ENCODE measurements at regions not wholly inside any gene's neighbourhood (a gene's known extent, or its start where the extent isn't known, plus 50 kb on each side); places are given as distances from the start of the nearest gene placed in this dataset.

DNA sequence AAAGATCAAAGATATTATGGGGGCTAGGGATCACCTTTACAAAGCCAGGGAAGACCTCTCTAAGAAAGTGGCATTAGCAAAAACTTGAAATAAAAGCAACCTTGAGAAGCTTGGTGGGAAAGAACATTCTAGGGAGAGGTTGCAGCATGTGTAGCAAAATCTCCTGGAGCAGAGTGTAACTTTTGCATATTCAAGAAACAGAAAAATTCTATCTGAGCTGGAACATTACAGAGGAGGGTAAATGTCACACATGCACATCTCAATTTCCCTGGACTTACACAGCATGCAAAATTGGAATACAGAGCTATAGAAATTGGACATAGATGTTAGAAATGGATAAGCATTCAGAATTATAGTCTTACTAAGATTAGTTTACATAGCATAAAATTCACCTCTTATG, 510.0 kb downstream of the CETN3 start:
- no peak for TF ChIP-seq PPARA (CRISPR knock-in tag; IDR thresholded peaks at IDR 0.05; ENCODE audit: borderline replicate concordance)
- TF ChIP-seq ZNF565 (CRISPR knock-in tag; conservative IDR thresholded peaks at IDR 0.05; ENCODE audit: low read depth), result no peak

DNA sequence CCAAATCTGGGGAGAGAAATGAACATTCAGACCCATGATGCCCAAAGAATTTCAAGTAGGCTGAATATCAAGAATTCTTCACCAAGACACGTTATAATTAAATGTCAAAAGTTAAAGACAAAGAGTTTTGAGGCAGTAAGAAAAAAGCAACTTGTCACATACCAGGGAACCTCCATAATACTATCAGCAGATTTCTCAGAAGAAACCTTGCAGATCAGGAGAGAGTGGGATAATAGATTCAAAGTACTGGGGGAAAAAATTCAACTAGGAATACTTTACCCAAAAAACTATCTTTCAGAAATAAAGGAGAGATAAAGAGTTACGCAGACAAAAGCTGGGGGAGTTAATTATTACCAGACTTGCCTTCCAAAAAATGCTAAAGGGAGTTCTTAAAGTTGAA, 516.0 kb downstream of the CETN3 start:
- no peak for ATAC-seq
- no peak for TF ChIP-seq OSR1 (CRISPR knock-in tag; IDR thresholded peaks at IDR 0.05)
- TF ChIP-seq ZFP30 (CRISPR knock-in tag; IDR thresholded peaks at IDR 0.05), result no peak
- TF ChIP-seq, protein P1, sequence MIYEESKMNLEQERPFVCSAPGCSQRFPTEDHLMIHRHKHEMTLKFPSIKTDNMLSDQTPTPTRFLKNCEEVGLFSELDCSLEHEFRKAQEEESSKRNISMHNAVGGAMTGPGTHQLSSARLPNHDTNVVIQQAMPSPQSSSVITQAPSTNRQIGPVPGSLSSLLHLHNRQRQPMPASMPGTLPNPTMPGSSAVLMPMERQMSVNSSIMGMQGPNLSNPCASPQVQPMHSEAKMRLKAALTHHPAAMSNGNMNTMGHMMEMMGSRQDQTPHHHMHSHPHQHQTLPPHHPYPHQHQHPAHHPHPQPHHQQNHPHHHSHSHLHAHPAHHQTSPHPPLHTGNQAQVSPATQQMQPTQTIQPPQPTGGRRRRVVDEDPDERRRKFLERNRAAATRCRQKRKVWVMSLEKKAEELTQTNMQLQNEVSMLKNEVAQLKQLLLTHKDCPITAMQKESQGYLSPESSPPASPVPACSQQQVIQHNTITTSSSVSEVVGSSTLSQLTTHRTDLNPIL (CRISPR knock-in tag; IDR thresholded peaks at IDR 0.05; ENCODE audit: low read depth), result no peak
- TF ChIP-seq RARB (CRISPR knock-in tag; IDR thresholded peaks at IDR 0.05), result no peak
- no peak for TF ChIP-seq ESRRG (CRISPR knock-in tag; IDR thresholded peaks at IDR 0.05)
- TF ChIP-seq, protein P2, sequence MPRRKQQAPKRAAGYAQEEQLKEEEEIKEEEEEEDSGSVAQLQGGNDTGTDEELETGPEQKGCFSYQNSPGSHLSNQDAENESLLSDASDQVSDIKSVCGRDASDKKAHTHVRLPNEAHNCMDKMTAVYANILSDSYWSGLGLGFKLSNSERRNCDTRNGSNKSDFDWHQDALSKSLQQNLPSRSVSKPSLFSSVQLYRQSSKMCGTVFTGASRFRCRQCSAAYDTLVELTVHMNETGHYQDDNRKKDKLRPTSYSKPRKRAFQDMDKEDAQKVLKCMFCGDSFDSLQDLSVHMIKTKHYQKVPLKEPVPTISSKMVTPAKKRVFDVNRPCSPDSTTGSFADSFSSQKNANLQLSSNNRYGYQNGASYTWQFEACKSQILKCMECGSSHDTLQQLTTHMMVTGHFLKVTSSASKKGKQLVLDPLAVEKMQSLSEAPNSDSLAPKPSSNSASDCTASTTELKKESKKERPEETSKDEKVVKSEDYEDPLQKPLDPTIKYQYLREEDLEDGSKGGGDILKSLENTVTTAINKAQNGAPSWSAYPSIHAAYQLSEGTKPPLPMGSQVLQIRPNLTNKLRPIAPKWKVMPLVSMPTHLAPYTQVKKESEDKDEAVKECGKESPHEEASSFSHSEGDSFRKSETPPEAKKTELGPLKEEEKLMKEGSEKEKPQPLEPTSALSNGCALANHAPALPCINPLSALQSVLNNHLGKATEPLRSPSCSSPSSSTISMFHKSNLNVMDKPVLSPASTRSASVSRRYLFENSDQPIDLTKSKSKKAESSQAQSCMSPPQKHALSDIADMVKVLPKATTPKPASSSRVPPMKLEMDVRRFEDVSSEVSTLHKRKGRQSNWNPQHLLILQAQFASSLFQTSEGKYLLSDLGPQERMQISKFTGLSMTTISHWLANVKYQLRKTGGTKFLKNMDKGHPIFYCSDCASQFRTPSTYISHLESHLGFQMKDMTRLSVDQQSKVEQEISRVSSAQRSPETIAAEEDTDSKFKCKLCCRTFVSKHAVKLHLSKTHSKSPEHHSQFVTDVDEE (CRISPR knock-in tag; IDR thresholded peaks at IDR 0.05), result no peak

More for the DNA sequence above, 510.0 kb downstream of the CETN3 start:
- ATAC-seq, result no peak

DNA sequence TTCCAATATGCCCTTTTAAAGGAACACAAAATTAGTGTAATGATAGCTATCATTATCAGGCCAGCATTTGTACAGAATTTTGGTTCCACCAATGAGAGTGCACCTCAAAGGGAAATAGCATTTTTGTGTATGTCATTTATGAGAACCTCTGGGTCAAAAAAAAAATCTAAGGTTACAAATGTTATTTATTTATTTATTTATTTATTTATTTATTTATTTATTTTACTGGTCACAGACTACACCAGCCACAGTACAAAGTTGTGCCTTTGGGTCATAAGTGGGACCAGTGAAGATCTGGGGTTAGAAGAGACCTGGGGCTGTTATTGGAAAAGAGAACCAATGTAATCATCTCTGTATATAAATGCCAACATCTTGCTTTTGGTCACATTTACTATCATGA, 523.9 kb downstream of the CETN3 start:
- TF ChIP-seq ARNTL (CRISPR knock-in tag; IDR thresholded peaks at IDR 0.05; ENCODE audit: borderline replicate concordance, low read depth), result no peak
- TF ChIP-seq ZFP3 (CRISPR knock-in tag; IDR thresholded peaks at IDR 0.05), result no peak
- TF ChIP-seq, protein P3, sequence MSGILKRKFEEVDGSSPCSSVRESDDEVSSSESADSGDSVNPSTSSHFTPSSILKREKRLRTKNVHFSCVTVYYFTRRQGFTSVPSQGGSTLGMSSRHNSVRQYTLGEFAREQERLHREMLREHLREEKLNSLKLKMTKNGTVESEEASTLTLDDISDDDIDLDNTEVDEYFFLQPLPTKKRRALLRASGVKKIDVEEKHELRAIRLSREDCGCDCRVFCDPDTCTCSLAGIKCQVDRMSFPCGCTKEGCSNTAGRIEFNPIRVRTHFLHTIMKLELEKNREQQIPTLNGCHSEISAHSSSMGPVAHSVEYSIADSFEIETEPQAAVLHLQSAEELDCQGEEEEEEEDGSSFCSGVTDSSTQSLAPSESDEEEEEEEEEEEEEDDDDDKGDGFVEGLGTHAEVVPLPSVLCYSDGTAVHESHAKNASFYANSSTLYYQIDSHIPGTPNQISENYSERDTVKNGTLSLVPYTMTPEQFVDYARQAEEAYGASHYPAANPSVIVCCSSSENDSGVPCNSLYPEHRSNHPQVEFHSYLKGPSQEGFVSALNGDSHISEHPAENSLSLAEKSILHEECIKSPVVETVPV (CRISPR knock-in tag; IDR thresholded peaks at IDR 0.05), result no peak
- TF ChIP-seq SNAI2 (CRISPR knock-in tag; IDR thresholded peaks at IDR 0.05), result no peak
- TF ChIP-seq OSR1 (CRISPR knock-in tag; IDR thresholded peaks at IDR 0.05), result no peak
- TF ChIP-seq ZNF8 (CRISPR knock-in tag; IDR thresholded peaks at IDR 0.05), result no peak
- TF ChIP-seq TOX (CRISPR knock-in tag; IDR thresholded peaks at IDR 0.05; ENCODE audit: borderline replicate concordance), result no peak
- TF ChIP-seq RARB (CRISPR knock-in tag; IDR thresholded peaks at IDR 0.05), result no peak
- no peak for TF ChIP-seq ZNF70 (CRISPR knock-in tag; IDR thresholded peaks at IDR 0.05)
- TF ChIP-seq, protein P4, sequence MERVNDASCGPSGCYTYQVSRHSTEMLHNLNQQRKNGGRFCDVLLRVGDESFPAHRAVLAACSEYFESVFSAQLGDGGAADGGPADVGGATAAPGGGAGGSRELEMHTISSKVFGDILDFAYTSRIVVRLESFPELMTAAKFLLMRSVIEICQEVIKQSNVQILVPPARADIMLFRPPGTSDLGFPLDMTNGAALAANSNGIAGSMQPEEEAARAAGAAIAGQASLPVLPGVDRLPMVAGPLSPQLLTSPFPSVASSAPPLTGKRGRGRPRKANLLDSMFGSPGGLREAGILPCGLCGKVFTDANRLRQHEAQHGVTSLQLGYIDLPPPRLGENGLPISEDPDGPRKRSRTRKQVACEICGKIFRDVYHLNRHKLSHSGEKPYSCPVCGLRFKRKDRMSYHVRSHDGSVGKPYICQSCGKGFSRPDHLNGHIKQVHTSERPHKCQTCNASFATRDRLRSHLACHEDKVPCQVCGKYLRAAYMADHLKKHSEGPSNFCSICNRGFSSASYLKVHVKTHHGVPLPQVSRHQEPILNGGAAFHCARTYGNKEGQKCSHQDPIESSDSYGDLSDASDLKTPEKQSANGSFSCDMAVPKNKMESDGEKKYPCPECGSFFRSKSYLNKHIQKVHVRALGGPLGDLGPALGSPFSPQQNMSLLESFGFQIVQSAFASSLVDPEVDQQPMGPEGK (CRISPR knock-in tag; IDR thresholded peaks at IDR 0.05; ENCODE audit: borderline replicate concordance), result no peak
- TF ChIP-seq GLIS3 (CRISPR knock-in tag; IDR thresholded peaks at IDR 0.05), result no peak
- no peak for TF ChIP-seq PPARA (CRISPR knock-in tag; IDR thresholded peaks at IDR 0.05; ENCODE audit: borderline replicate concordance)
- no peak for TF ChIP-seq ZNF565 (CRISPR knock-in tag; conservative IDR thresholded peaks at IDR 0.05; ENCODE audit: low read depth)
- TF ChIP-seq ISL1 (CRISPR knock-in tag; IDR thresholded peaks at IDR 0.05), result no peak
- TF ChIP-seq, protein P1 (CRISPR knock-in tag; IDR thresholded peaks at IDR 0.05; ENCODE audit: low read depth), result no peak
- TF ChIP-seq ZC3H10 (CRISPR knock-in tag; IDR thresholded peaks at IDR 0.05), result no peak
- no peak for TF ChIP-seq ESRRG (CRISPR knock-in tag; IDR thresholded peaks at IDR 0.05)
- TF ChIP-seq, protein P2 (CRISPR knock-in tag; IDR thresholded peaks at IDR 0.05), result no peak
- no peak for TF ChIP-seq CSDC2 (CRISPR knock-in tag; IDR thresholded peaks at IDR 0.05)
- no peak for TF ChIP-seq ZFP30 (CRISPR knock-in tag; IDR thresholded peaks at IDR 0.05)
- ATAC-seq, result no peak
